ENCODE measurements at regions not wholly inside any gene's neighbourhood (a gene's known extent, or its start where the extent isn't known, plus 50 kb on each side); places are given as distances from the start of the nearest gene placed in this dataset.

DNA sequence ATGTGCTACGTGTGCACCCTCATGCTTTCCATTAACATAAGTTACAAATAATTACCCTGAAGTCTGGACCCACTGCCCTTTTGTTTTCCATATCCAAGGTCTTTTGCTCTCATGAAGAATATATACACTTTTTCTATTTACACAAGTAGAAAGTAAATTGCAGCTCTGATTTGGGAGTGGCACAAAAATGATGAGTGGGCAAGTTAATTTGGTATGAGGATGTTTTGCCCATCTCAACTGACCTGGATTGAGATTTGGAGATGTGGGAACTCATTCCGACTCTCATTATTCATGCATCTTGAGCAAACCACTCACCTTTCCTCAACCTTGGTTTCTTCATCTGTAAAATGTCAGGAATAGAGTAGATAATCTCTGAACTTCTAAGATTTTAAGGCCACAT, 53.6 kb upstream of the TMEM17 start:
- Histone ChIP-seq H3K27me3 (no peaks in the 10 kb centered on the region), H3K27ac (no peak overlapping the region), H3K36me3 (no peaks in the 10 kb centered on the region), H3K4me3 (no peak overlapping the region), H3K4me1 (no peaks in the 10 kb centered on the region), H3K9me3 (no peaks in the 10 kb centered on the region)
- TF ChIP-seq POLR2A (IDR thresholded peaks at IDR 0.05) (no peak), POLR2AphosphoS5 (IDR thresholded peaks at IDR 0.05) (no peak)
- TF ChIP-seq, protein P1, sequence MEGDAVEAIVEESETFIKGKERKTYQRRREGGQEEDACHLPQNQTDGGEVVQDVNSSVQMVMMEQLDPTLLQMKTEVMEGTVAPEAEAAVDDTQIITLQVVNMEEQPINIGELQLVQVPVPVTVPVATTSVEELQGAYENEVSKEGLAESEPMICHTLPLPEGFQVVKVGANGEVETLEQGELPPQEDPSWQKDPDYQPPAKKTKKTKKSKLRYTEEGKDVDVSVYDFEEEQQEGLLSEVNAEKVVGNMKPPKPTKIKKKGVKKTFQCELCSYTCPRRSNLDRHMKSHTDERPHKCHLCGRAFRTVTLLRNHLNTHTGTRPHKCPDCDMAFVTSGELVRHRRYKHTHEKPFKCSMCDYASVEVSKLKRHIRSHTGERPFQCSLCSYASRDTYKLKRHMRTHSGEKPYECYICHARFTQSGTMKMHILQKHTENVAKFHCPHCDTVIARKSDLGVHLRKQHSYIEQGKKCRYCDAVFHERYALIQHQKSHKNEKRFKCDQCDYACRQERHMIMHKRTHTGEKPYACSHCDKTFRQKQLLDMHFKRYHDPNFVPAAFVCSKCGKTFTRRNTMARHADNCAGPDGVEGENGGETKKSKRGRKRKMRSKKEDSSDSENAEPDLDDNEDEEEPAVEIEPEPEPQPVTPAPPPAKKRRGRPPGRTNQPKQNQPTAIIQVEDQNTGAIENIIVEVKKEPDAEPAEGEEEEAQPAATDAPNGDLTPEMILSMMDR (IDR thresholded peaks at IDR 0.05): no peak
- DNase-seq (ENCODE audit: low spot score in 2 of 2): no peak
- intact Hi-C loops (cut with DNase I; ENCODE audit: low total_unique reads): no loop called here

DNA sequence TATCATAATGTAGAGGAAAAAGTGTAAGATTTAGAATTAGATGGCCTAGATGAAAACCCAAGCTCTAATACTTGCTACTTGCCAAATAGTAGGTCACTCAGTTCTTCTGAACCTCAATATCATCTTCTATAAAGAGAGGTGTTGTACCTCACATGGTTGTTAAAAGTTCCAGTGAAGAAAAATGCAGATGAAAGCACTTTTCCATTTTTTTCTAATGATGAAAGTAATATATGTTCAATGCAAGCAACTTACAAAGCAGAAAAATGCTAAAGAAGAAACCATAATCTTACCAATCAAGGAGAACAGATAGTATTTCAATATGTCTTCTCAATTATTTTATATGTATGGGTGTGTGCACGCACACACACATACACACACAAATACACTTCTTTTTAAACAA, 52.7 kb upstream of the TMEM17 start:
- Histone ChIP-seq H3K4me3 (no peak overlapping the region), H3K4me1 (no peaks in the 10 kb centered on the region), H3K27me3 (no peaks in the 10 kb centered on the region), H3K36me3 (no peaks in the 10 kb centered on the region), H3K27ac (no peak overlapping the region), H3K9me3 (no peaks in the 10 kb centered on the region)
- TF ChIP-seq, protein P1 (IDR thresholded peaks at IDR 0.05): no peak
- no peak for TF ChIP-seq POLR2A (IDR thresholded peaks at IDR 0.05)
- TF ChIP-seq POLR2AphosphoS5 (IDR thresholded peaks at IDR 0.05): no peak
- no peak for DNase-seq (ENCODE audit: low spot score in 2 of 2)
- intact Hi-C loops (cut with DNase I; ENCODE audit: low total_unique reads): no loop called here

DNA sequence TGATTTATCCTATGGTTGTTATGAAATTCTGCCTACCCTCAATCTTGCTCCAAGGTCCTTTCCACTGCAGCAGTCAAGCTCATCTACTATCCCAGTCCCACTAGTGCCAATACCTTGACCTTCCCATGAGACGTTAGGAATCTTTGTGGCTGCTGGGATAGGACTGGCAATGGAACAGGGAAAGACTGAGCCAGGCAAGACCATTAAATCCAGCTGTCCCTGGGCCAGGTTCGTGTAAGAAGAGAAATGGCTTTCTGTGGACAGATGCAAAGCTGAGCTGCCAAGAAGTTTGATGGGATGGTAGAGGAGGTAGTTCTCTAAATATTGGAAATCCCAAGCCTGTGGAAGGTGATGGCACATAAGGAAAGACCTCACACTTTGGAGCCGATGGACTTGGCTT, 50.1 kb upstream of the TMEM17 start:
- no peaks in the 10 kb centered on the region for H3K9me3 ChIP-seq
- no peak overlapping the region for H3K4me3 ChIP-seq
- no peaks in the 10 kb centered on the region for H3K36me3 ChIP-seq
- no peak for DNase-seq (ENCODE audit: low spot score in 2 of 2)
- H3K27me3 ChIP-seq: no peaks in the 10 kb centered on the region
- TF ChIP-seq POLR2A (IDR thresholded peaks at IDR 0.05): no peak
- TF ChIP-seq, protein P1 (IDR thresholded peaks at IDR 0.05): no peak
- no peak for TF ChIP-seq POLR2AphosphoS5 (IDR thresholded peaks at IDR 0.05)
- no peak overlapping the region for H3K27ac ChIP-seq
- intact Hi-C loops (cut with DNase I; ENCODE audit: low total_unique reads): no loop called here
- no peaks in the 10 kb centered on the region for H3K4me1 ChIP-seq
